ENCODE measurements at regions not wholly inside any gene's neighbourhood (a gene's known extent, or its start where the extent isn't known, plus 50 kb on each side); places are given as distances from the start of the nearest gene placed in this dataset.
A peak's percentile ranks its signal among the peaks of the same experiment; 100 is the strongest.
"Not testable (repeated sequence)": the region's sequence is repeated elsewhere in the genome, so short reads cannot be mapped to it uniquely, and the experiment has no call there.

GRCh38 chr15:66886686-66887273, 178.6 kb upstream of the SMAD3 start:
- intact Hi-C loops (cut with DNase I), result no loop called here
- peaks cover 0 to 4% (median 0%) of the 10 kb centered on the region in 4 donors for H3K9me3 ChIP-seq
- no peak overlapping the region for H3K27ac ChIP-seq
- no peaks in the 10 kb centered on the region for H3K27me3 ChIP-seq
- DNase-seq, result peak; percentile 55
- peaks cover 0 to 33% (median 25%) of the 10 kb centered on the region in 4 donors for H3K4me1 ChIP-seq
- no peak for TF ChIP-seq POLR2A (IDR thresholded peaks at IDR 0.05)
- no peak for TF ChIP-seq EP300 (IDR thresholded peaks at IDR 0.05)
- TF ChIP-seq CTCF (IDR thresholded peaks at IDR 0.05), result no peak
- TF ChIP-seq POLR2AphosphoS5 (IDR thresholded peaks at IDR 0.05), result no peak
- no peak overlapping the region for H3K4me3 ChIP-seq
- 85 to 92% methylated on average over 7 of the region's 7 CpGs for WGBS, 2 donors
- no peaks in the 10 kb centered on the region for H3K36me3 ChIP-seq

GRCh38 chr15:66889298-66889697, 176.1 kb upstream of the SMAD3 start:
- intact Hi-C loops (cut with DNase I); H3K36me3 ChIP-seq; H3K27me3 ChIP-seq; H3K4me1 ChIP-seq; H3K27ac ChIP-seq; DNase-seq; H3K9me3 ChIP-seq; H3K4me3 ChIP-seq: not testable (repeated sequence)

DNA sequence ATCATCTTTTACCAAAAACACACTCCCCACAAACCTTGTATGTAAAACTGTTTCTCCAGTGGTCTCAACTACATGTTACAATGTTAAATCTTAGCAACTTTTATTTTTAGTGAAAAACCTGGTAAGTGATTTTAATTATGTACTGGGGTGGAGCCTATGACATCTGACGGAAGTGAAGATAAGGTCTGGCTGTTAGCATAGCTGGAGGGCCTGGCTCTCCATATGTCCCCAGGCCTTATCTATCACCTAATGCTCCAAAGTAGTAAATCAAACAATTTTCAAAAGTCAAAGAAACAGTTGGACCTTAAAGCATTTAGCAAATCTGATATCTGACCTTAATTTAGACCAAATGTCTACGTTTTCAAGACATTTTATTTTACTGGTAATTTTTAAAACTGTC, 173.6 kb upstream of the SMAD3 start:
- Histone ChIP-seq H3K27me3 (no peaks in the 10 kb centered on the region), H3K4me1 (no peaks in the 10 kb centered on the region), H3K36me3 (no peaks in the 10 kb centered on the region), H3K27ac (no peak overlapping the region), H3K4me3 (no peak overlapping the region), H3K9me3 (peaks cover 0 to 4% (median 0%) of the 10 kb centered on the region in 4 donors)
- no peak for DNase-seq
- TF ChIP-seq CTCF (IDR thresholded peaks at IDR 0.05), result no peak
- no peak for TF ChIP-seq EP300 (IDR thresholded peaks at IDR 0.05)
- TF ChIP-seq POLR2AphosphoS5 (IDR thresholded peaks at IDR 0.05), result no peak
- TF ChIP-seq POLR2A (IDR thresholded peaks at IDR 0.05), result no peak
- WGBS, 2 donors, result 28 to 57% methylated on average over 2 of the region's 2 CpGs
- intact Hi-C loops (cut with DNase I), result no loop called here

GRCh38 chr15:66893294-66893693, 172.1 kb upstream of the SMAD3 start:
- intact Hi-C loops (cut with DNase I), result no loop called here
- peak; percentile 29 for DNase-seq
- no peaks in the 10 kb centered on the region for H3K36me3 ChIP-seq
- no peak for TF ChIP-seq EP300 (IDR thresholded peaks at IDR 0.05)
- no peak overlapping the region for H3K27ac ChIP-seq
- 89 to 90% methylated on average over 4 of the region's 4 CpGs for WGBS, 2 donors
- peaks cover 0 to 4% (median 0%) of the 10 kb centered on the region in 4 donors for H3K9me3 ChIP-seq
- no peaks in the 10 kb centered on the region for H3K27me3 ChIP-seq
- no peaks in the 10 kb centered on the region for H3K4me1 ChIP-seq
- no peak overlapping the region for H3K4me3 ChIP-seq

GRCh38 chr15:66894363-66894762, 171.0 kb upstream of the SMAD3 start:
- TF ChIP-seq POLR2A (IDR thresholded peaks at IDR 0.05) (no peak), POLR2AphosphoS5 (IDR thresholded peaks at IDR 0.05) (no peak), CTCF (IDR thresholded peaks at IDR 0.05) (no peak), EP300 (IDR thresholded peaks at IDR 0.05) (no peak)
- Histone ChIP-seq H3K9me3 (peaks cover 0 to 4% (median 0%) of the 10 kb centered on the region in 4 donors), H3K27me3 (no peaks in the 10 kb centered on the region), H3K4me3 (no peak overlapping the region), H3K27ac (no peak overlapping the region), H3K36me3 (no peaks in the 10 kb centered on the region), H3K4me1 (no peaks in the 10 kb centered on the region)
- WGBS, 2 donors, result 98% methylated on average over 5 of the region's 5 CpGs
- DNase-seq, result peak; percentile 10
- intact Hi-C loops (cut with DNase I), result no loop called here
